H1 (cell line): ENCODE measurements at regions not wholly inside any gene's neighbourhood (a gene's known extent, or its start where the extent isn't known, plus 50 kb on each side); places are given as distances from the start of the nearest gene placed in this dataset.

ENCODE experiments used
- ATF3 ChIP-seq: IDR thresholded peaks from 2 replicates; pipeline ENCODE4 v1.6.1; 2011; ENCODE audit warnings: low read depth, mild to moderate bottlenecking, low read length; ENCODE audit not compliant: insufficient read depth
- GABPA ChIP-seq: IDR thresholded peaks from 2 replicates; pipeline ENCODE4 v1.6.1; 2011; ENCODE audit warnings: mild to moderate bottlenecking, low read length, moderate library complexity, borderline replicate concordance; ENCODE audit not compliant: insufficient read depth
- POLR2AphosphoS5 ChIP-seq: IDR thresholded peaks from 2 replicates; pipeline ENCODE4 v1.6.1; 2011; ENCODE audit warnings: low read depth, low read length
- SP1 ChIP-seq: IDR thresholded peaks from 2 replicates; pipeline ENCODE4 v1.6.1; 2011; ENCODE audit warnings: low read depth, low read length
- TF ChIP-seq, protein P1 (sequence below), 3 experiments: IDR thresholded peaks; 1 replicate in 2 of 3; 2 replicates in 1 of 3; pipeline versions ENCODE4 v1.5.1 to v1.6.1; 2011; ENCODE audit warnings: low read length in 3 of 3, mild to moderate bottlenecking in 3 of 3, inconsistent platforms in 2 of 3, low read depth in 1 of 3, moderate library complexity in 1 of 3; ENCODE audit not compliant: insufficient read depth in 1 of 3; ENCODE audit errors: control extremely low read depth in 1 of 3

- no peak for TF ChIP-seq POLR2AphosphoS5
- no peak for TF ChIP-seq SP1
- TF ChIP-seq, protein P1, sequence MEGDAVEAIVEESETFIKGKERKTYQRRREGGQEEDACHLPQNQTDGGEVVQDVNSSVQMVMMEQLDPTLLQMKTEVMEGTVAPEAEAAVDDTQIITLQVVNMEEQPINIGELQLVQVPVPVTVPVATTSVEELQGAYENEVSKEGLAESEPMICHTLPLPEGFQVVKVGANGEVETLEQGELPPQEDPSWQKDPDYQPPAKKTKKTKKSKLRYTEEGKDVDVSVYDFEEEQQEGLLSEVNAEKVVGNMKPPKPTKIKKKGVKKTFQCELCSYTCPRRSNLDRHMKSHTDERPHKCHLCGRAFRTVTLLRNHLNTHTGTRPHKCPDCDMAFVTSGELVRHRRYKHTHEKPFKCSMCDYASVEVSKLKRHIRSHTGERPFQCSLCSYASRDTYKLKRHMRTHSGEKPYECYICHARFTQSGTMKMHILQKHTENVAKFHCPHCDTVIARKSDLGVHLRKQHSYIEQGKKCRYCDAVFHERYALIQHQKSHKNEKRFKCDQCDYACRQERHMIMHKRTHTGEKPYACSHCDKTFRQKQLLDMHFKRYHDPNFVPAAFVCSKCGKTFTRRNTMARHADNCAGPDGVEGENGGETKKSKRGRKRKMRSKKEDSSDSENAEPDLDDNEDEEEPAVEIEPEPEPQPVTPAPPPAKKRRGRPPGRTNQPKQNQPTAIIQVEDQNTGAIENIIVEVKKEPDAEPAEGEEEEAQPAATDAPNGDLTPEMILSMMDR (IDR thresholded peaks at IDR 0.05; ENCODE audit: control extremely low read depth in 1 of 3, insufficient read depth in 1 of 3, low read depth in 1 of 3, low read length in 3 of 3): no peak
- no peak for TF ChIP-seq ATF3
- no peak for TF ChIP-seq GABPA
These were observed 327.4 kb downstream of the KCTD8 start for GRCh38 chr4:44121210-44121609.
